H54 (cell line): ENCODE measurements at regions not wholly inside any gene's neighbourhood (a gene's known extent, or its start where the extent isn't known, plus 50 kb on each side); places are given as distances from the start of the nearest gene placed in this dataset.
A peak's percentile ranks its signal among the peaks of the same experiment; 100 is the strongest.
"Not testable (repeated sequence)": the region's sequence is repeated elsewhere in the genome, so short reads cannot be mapped to it uniquely, and the experiment has no call there.

Experiments used
- DNase-seq: peaks from one replicate; pipeline ENCODE4 v3.0.0; 2011; ENCODE audit warnings: low spot score, mixed read lengths; ENCODE audit not compliant: insufficient read length
- FAIRE-seq: peaks from 3 replicates; lab custom pipeline; 2011; peaks lifted over from hg19 to GRCh38; lab: Jason Lieb, UNC
- POLR2A ChIP-seq: IDR thresholded peaks from 2 replicates; pipeline ENCODE4 v1.6.1; 2011; ENCODE audit warnings: low read depth, mild to moderate bottlenecking, low read length

DNA sequence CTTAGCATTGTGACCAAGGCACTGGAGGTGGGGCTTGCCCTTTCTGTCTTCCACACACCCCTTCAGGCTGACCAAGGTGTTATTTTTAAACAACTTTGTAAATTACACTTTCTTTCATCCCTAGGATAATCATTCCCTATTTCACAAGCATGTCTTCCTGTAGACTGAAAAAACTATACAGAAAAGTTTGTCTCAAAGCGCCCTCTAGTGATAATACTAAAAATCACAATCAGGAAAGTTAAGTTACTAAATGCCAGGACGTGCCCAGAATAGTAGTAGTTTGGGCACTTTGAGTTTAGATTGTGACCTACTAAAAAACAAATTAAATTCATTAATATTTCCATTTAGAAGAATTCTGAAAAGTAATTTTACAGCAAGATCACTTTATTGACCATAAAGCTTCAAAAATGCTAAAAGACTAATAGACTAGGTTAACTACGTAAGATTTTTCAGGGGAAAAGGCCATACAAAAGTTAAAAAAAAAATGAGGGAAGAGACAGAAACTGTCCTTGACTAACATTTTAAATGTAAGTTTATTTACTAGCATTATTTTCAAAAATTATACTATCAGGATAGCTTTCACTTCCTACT lies 123.3 kb upstream of the DUSP22 start:
- DNase-seq (peak; percentile 37), FAIRE-seq (no peak)
- no peak for TF ChIP-seq POLR2A

DNA sequence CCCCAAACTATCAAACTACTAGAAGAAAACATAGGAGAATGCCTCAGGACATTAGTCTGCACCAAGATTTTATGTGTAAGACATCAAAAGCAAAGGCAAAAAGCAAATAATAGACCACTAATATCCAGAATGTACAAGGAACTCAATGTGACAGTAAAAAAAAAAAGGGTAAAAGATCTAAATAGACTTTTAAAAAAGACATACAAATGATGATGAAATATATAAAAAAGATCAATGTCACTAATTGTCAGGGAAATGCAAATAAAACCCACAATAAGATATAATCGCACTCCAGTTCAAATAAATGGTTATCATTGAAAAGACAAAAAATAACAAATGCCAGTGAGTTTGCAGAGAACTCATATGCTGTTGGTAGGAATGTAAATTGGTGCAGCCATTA lies 118.3 kb upstream of the DUSP22 start:
- DNase-seq (no peak), FAIRE-seq (no peak)
- TF ChIP-seq POLR2A = no peak

DNA sequence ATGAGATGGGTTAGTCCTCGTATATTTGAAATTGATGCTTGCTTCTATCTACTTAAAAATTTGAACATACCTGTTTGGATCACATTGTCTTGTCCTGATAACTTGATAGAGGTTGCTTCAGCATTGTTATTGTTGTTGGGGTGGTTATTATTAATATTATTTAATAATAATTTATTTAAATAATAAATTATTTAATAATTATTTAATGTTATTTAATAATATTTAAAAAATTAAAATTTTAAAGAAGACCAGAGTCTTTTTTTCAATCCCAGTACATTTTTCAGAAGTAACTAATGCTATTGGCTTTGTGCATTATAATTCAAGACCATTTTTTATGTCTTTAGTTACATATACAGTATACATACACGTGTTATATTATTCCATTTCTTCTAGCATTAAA lies 116.6 kb upstream of the DUSP22 start:
- DNase-seq = no peak
- TF ChIP-seq POLR2A = no peak
- no peak for FAIRE-seq

DNA sequence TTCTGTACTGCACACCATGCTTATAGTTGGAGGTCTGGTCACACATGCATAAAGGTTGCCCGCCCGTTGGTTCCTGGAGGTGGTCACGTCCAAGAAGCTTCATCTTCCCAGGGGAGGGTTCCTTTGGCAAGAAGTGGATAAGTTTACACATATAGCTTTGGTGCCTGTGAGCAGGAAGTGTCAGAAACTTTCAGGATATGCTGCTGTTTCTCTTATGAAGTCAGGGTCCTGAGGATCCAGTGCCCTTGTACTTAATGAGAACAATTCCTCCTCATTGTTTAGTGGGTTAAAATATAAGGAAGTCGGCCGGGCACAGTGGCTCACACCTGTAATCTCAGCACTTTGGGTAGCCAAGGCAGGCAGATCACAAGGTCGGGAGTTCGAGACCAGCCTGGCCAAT lies 115.5 kb upstream of the DUSP22 start:
- no peak for TF ChIP-seq POLR2A
- no peak for DNase-seq
- FAIRE-seq = no peak

DNA sequence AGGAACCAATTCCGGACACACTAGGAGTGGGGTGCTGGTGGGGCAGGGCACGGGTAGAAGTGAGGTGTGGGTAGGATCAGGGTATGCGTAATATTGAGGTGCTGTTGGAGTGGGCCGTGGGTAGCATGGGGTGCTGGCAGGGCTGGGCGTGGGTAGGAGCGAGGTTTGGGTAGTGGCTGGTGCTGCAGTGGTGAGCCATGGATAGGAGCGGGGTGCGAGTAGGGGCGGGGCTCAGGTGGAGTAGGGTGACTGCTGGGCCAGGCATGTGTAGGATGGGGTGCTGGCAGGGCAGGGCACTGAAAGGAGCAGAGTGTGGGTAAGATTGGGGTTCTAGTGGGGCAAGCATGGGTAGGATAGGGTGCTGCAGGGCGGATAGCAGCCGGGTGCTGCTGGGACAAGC lies 114.2 kb upstream of the DUSP22 start:
- TF ChIP-seq POLR2A = no peak
- FAIRE-seq (no peak), DNase-seq (no peak)

DNA sequence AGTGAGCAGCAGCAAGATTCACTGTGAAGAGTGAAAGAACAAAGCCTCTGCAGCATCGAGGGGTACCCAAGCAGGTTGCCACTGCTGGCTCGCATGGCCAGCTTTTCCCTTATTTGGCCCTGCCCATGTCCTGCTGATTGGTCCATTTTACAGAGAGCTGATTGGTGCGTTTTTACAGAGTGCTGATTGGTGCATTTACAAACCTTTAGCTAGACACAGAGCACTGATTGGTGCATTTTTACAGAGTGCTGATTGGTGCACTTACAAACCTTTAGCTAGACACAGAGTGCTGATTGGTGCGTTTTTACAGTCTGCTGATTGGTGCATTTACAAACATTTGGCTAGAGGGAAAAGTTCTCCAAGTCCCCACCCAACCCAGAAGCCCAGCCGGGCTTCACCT lies 113.4 kb upstream of the DUSP22 start:
- FAIRE-seq = not testable (repeated sequence)

DNA sequence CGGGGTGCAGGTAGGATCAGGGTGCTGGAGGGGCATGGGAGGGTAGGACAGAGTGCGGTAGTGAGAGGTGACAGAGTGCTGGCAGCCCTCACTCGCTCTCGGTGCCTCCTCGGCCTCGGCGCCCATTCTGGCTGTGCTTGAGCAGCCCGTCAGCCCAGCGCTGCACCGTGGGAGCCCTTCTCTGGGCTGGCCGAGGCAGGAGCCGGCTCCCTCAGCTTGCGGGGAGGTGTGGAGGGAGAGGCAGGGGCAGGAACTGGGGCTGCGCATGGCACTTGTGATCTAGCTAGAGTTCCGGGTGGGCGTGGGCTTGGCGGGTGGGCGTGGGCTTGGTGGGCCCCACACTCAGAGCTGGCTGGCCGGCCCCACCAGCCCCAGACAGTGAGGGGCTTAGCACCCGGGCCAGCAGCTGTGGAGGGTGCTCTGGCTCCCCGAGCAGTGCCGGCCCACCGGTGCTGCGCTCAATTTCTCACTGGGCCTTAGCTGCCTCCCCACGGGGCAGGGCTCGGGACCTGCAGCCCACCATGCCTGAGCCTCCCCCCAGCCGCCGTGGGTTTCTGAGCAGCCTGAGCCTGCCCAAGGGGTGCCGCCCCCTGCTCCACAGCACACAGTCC lies 112.8 kb upstream of the DUSP22 start:
- no peak for FAIRE-seq
- TF ChIP-seq POLR2A = no peak
- no peak for DNase-seq

More for the DNA sequence above, 113.4 kb upstream of the DUSP22 start:
- not testable (repeated sequence) for DNase-seq

DNA sequence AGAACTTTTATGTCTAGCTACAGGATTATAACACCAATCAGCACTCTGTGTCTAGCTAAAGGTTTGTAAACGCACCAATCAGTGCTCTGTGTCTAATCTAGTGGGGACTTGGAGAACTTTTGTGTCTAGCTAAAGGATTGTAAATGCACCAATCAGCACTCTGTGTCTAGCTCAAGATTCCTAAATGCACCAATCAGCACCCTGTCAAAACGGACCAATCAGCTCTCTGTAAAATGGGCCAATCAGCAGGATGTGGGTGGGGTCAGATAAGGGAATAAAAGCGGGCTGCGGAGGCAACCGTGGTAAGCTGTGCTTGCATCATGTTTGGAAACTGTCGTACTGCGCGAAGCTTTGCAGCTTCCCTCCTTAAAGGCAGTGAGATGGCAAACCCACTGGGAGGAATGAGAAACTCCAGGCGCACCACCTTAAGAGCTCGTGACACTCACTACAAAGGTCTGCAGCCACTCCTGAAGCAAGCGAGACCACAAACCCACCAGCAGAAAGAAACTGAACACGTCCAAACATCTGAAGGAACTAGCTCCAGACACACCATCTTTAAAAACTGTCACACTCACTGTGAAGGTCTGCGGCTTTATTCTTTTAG lies 112.1 kb upstream of the DUSP22 start:
- not testable (repeated sequence) for FAIRE-seq, DNase-seq

DNA sequence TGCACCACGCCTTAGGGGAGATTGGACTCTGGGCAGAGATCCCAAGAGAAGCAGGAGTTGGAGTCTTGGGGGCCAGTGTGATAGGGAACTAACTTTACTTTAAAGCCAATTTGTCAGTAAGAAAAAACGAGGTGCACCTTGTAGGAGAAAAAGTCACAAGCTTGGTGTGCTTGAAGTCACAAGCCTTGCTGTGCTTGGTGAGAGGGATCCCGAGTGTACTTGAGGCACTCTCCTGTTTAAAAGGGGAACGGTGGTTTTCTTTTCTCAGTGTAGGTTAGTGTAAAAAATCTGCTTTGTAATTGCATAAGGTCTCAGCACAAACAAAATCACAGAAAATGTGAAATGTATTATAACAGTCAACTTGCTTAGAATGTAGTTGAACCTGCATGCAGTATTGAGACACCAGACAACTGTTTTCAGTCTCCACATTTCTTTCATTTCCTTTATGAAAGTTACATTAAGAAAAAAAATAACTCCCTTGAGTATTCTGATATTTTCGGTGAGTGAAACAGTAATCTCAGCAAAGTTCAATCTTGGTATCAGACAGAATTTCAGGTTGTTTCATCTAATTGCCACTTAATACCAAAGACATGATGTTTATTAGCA lies 111.1 kb upstream of the DUSP22 start:
- no peak for DNase-seq
- no peak for FAIRE-seq

DNA sequence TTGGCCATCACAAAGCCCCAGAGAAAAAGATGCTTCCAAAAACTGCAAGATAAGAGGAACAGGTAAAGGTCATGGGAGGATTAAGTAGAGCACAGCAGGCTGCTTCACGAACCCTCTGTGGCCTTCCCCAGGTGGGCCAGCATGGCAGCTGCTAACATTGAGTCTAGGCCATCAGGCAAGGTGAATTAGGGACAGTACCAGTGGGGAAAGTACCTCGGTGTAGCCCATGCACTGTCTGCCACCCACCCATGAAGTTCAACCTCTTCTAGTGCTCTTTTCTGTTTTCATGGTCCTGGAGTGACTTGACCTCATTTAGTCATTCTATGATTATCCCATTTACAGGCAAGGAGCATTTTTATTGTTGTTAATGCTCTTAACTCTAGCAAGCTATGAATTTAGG lies 108.6 kb upstream of the DUSP22 start:
- FAIRE-seq = no peak
- no peak for DNase-seq
- no peak for TF ChIP-seq POLR2A

More for the DNA sequence above, 111.1 kb upstream of the DUSP22 start:
- no peak for TF ChIP-seq POLR2A

DNA sequence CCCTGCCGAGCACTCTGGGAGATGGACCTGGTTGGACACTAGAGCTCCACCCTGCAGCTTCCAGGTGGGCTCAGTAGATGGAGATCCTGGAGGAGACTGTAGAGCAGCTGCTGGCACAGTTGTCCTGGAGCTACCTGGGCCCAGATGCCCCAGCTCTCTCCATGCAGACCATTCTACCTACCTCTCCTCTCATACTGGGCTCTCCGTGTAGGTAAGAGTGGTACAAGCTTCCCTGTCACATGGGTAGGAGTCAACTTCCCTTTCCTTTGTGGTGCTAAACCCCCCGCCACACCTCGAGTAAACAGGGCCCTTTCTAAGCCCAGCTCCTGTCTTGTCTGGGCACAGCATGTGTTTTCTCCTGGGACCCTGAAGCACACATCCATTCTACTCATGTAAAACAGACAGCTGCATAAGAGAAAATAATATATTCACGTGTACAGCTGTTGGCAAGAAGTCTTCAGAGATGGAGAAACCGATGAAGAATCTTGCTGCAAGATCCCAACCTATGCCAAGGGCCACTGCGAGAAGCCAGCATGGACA lies 108.1 kb upstream of the DUSP22 start:
- no peak for DNase-seq
- TF ChIP-seq POLR2A = no peak
- no peak for FAIRE-seq

DNA sequence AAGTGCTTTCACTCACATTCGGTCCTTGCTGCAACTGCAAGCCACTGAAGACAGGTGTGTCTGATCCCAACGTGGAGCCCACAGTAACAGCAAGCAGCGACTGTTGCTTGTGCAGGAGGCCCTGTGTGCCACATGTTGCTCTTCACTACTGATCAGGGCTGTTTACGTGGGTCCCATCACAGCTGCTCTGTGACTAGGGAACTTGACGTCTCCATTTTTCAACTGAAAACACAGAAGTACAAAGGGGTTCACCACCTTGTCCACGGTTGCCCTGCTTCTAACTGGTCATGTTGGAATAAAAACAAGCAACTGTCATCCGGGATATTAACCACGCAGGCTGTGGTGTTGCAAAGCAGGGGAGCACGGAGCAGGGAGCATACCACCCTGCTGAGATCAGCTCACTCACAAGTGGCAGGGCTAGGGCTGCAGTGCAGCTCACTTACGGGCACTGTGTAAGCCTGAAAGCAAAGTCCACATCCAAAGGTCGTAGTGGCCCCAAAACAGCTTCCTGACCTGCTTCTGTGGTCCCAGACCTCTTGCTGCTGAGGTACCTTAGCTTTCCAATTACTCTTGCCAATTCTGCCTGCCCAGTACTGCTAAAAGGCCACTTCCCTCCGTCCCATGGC lies 105.8 kb upstream of the DUSP22 start:
- no peak for FAIRE-seq
- DNase-seq = no peak
- no peak for TF ChIP-seq POLR2A

DNA sequence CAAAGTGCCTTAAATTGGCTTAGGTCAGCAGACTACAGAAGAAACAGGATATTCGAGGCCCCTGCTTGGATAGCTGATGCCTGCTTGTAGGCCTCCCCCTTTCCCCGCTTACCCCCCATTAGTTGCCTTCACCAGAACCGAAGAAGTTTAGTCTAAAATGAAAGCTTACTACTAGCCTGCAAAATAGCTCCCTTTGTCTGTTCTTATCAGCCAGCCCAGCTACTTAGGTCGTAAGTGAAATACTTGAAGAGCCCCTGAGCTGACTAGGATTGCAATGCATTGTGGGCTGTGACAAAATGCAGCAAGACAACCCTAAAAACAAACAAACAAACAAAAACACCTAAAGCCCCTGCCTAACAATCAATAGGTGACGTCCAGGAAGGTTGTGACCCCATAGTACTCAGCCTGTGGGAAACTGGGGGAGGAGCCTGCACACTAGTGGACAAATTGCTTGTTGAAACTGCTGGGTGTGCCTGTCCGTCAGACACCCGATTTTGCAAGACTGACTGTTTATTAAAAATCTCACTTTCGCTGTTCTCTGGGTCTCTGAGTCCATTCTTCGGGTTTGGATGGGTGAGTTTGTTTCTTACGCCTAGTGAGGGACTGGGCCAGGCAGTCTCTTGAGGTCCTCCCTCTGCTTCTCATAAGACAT lies 105.0 kb upstream of the DUSP22 start:
- DNase-seq (no peak), FAIRE-seq (no peak)
- no peak for TF ChIP-seq POLR2A
